Fibroblast of lung (primary cell): ENCODE measurements at regions not wholly inside any gene's neighbourhood (a gene's known extent, or its start where the extent isn't known, plus 50 kb on each side); places are given as distances from the start of the nearest gene placed in this dataset.

Experiments used
- DNase-seq, 2 donors: peaks; one replicate each; pipeline versions ENCODE4 v3.0.0 to v3.0.0-alpha.2; 2010; ENCODE audit warnings: low read depth in 2 of 2
- H2AFZ ChIP-seq: 2 replicates; pipeline ENCODE4 v1.5.1; 2012; ENCODE audit warnings: low read length, control low read depth, inconsistent platforms
- H3K27ac ChIP-seq: 2 replicates; pipeline ENCODE4 v1.5.1; 2011; ENCODE audit warnings: low read length, control low read depth; ENCODE audit not compliant: insufficient read depth
- H3K27me3 ChIP-seq: 2 replicates; pipeline ENCODE4 v1.5.1; 2011; ENCODE audit warnings: mild to moderate bottlenecking, low read length; ENCODE audit not compliant: control insufficient read depth, insufficient read depth
- H3K36me3 ChIP-seq: 2 replicates; pipeline ENCODE4 v1.5.1; 2011; ENCODE audit warnings: low read length; ENCODE audit not compliant: control insufficient read depth, insufficient read depth
- H3K4me1 ChIP-seq: 2 replicates; pipeline ENCODE4 v1.5.1; 2011; ENCODE audit warnings: low read length; ENCODE audit not compliant: control insufficient read depth, insufficient read depth; ENCODE audit errors: extremely low read depth
- H3K4me2 ChIP-seq: 2 replicates; pipeline ENCODE4 v1.5.1; 2011; ENCODE audit warnings: low read length, control low read depth; ENCODE audit not compliant: insufficient read depth; ENCODE audit errors: extremely low read depth
- H3K4me3 ChIP-seq, 4 experiments: fragments of 200-600 bp in 1 of 4; sonication (generic) in 1 of 4; replicated peaks in 1 of 4; 2 replicates each; pipeline ENCODE4 v1.5.1; 2011 to 2016; ENCODE audit warnings: low read length in 4 of 4, low read depth in 3 of 4, mild to moderate bottlenecking in 3 of 4, control low read depth in 2 of 4, inconsistent platforms in 1 of 4, mixed read lengths in 1 of 4; ENCODE audit not compliant: insufficient read depth in 1 of 4; ENCODE audit errors: control extremely low read depth in 1 of 4
- H3K79me2 ChIP-seq: 2 replicates; pipeline ENCODE4 v1.5.1; 2012; ENCODE audit warnings: mild to moderate bottlenecking, low read length, inconsistent platforms; ENCODE audit not compliant: control insufficient read depth, insufficient read depth
- H3K9ac ChIP-seq: 2 replicates; pipeline ENCODE4 v1.5.1; 2011; ENCODE audit warnings: mild to moderate bottlenecking, low read length, control low read depth; ENCODE audit not compliant: insufficient read depth
- H3K9me3 ChIP-seq: 2 replicates; pipeline ENCODE4 v1.5.1; 2012; ENCODE audit warnings: low read depth, low read length; ENCODE audit not compliant: control insufficient read depth, insufficient read depth
- H4K20me1 ChIP-seq: 2 replicates; pipeline ENCODE4 v1.5.1; 2011; ENCODE audit warnings: low read length; ENCODE audit not compliant: control insufficient read depth, insufficient read depth; ENCODE audit errors: extremely low read depth
- EZH2 ChIP-seq: IDR thresholded peaks from 2 replicates; pipeline ENCODE4 v1.5.1; 2012; ENCODE audit warnings: low read length, control low read depth, mild to moderate bottlenecking; ENCODE audit errors: missing control alignments
- TF ChIP-seq, protein P1 (sequence below), 2 donors: IDR thresholded peaks in 1 of 2; conservative IDR thresholded peaks in 1 of 2; 1 replicate in 1 of 2; 2 replicates in 1 of 2; pipeline ENCODE4 v1.5.1; 2011 to 2012; ENCODE audit warnings: low read length in 2 of 2, control low read depth in 1 of 2, inconsistent platforms in 1 of 2, low read depth in 1 of 2, mild to moderate bottlenecking in 1 of 2

DNA sequence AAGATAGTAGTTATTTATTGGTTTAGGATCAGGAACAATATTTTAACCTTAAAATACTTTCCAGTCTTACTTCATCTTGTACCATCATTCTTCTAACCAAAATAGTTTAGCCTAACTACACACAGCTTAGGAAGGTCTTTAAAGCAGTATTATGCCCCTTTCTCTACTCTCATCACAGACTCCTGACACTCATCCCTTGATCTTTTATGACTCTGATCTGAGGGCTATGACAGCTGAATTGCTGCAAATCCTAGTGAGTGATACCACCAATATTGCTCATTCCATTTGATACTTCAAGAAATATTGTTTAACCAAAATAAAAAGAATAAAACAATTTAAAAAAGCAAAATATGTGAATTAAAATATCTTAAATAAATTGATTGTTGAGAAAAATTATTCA is 746.6 kb upstream of the ACO1 start:
- no peaks in the 10 kb centered on the region for H3K79me2 ChIP-seq
- no peak overlapping the region for H3K4me2 ChIP-seq

DNA sequence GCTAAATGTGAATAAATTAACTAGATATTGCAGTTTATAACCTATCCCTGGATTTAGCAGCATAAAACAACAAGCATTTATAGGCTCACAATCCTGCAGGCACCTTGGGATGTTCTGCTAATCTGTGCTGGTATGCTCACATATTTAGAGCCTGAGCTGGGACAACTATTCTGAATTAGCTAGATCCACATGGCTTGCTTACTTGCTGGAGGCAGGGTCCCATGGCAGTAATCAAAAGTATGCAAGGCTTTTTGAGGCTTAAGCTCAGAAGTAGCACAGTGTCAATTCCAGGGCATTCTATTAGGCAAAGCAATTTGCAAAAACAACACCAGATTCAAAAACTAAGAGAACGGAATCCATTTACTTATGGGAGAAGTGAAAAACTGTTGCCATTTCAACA is 745.0 kb upstream of the ACO1 start:
- DNase-seq: no peak
- H3K79me2 ChIP-seq: no peaks in the 10 kb centered on the region
- H3K9me3 ChIP-seq: no peaks in the 10 kb centered on the region
- H3K27me3 ChIP-seq: no peaks in the 10 kb centered on the region
- H3K4me2 ChIP-seq: no peak overlapping the region
- H4K20me1 ChIP-seq: no peaks in the 10 kb centered on the region
- no peak overlapping the region for H3K9ac ChIP-seq
- TF ChIP-seq EZH2: no peak
- TF ChIP-seq, protein P1, sequence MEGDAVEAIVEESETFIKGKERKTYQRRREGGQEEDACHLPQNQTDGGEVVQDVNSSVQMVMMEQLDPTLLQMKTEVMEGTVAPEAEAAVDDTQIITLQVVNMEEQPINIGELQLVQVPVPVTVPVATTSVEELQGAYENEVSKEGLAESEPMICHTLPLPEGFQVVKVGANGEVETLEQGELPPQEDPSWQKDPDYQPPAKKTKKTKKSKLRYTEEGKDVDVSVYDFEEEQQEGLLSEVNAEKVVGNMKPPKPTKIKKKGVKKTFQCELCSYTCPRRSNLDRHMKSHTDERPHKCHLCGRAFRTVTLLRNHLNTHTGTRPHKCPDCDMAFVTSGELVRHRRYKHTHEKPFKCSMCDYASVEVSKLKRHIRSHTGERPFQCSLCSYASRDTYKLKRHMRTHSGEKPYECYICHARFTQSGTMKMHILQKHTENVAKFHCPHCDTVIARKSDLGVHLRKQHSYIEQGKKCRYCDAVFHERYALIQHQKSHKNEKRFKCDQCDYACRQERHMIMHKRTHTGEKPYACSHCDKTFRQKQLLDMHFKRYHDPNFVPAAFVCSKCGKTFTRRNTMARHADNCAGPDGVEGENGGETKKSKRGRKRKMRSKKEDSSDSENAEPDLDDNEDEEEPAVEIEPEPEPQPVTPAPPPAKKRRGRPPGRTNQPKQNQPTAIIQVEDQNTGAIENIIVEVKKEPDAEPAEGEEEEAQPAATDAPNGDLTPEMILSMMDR (conservative IDR thresholded peaks at IDR 0.05 in 1 of 2, IDR thresholded peaks at IDR 0.05 in 1 of 2; ENCODE audit: low read depth in 1 of 2, low read length in 2 of 2): no peak
- H3K4me3 ChIP-seq: no peak overlapping the region
- no peak overlapping the region for H3K27ac ChIP-seq
- H2AFZ ChIP-seq: no peak overlapping the region
- H3K4me1 ChIP-seq: no peaks in the 10 kb centered on the region
- H3K36me3 ChIP-seq: no peaks in the 10 kb centered on the region

More for the DNA sequence above, 746.6 kb upstream of the ACO1 start:
- Histone ChIP-seq H3K4me3 (no peak overlapping the region), H2AFZ (no peak overlapping the region), H4K20me1 (no peaks in the 10 kb centered on the region), H3K9me3 (no peaks in the 10 kb centered on the region), H3K27ac (no peak overlapping the region), H3K36me3 (no peaks in the 10 kb centered on the region), H3K9ac (no peak overlapping the region), H3K27me3 (no peaks in the 10 kb centered on the region), H3K4me1 (no peaks in the 10 kb centered on the region)
- DNase-seq: no peak
- TF ChIP-seq, protein P1 (conservative IDR thresholded peaks at IDR 0.05 in 1 of 2, IDR thresholded peaks at IDR 0.05 in 1 of 2; ENCODE audit: low read depth in 1 of 2, low read length in 2 of 2): no peak

DNA sequence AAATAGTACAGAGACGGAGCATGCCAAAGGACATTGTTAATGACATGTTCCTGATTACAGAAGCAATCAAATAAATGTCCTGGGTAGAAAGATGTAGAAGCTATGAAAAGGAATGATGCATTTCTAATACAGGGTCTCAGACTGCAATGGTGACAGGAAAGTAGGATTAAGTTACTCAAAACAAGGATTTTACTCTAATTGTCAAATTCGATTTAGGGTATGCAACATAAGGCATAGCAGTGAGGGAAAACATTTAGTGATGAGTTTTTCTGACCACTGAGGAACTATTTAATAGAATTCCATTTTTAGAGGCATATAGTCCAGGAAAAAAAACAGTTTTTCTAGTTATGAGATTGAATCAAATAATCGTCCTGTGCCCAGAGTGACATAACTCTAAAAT is 715.1 kb upstream of the ACO1 start:
- H3K4me2 ChIP-seq: no peak overlapping the region
- no peak for TF ChIP-seq EZH2
- TF ChIP-seq, protein P1 (conservative IDR thresholded peaks at IDR 0.05 in 1 of 2, IDR thresholded peaks at IDR 0.05 in 1 of 2; ENCODE audit: low read depth in 1 of 2, low read length in 2 of 2): no peak
- no peak overlapping the region for H3K9ac ChIP-seq
- no peak overlapping the region for H2AFZ ChIP-seq
- no peaks in the 10 kb centered on the region for H3K79me2 ChIP-seq
- H3K4me3 ChIP-seq: no peak overlapping the region
- H3K9me3 ChIP-seq: no peaks in the 10 kb centered on the region
- no peak for DNase-seq
- no peaks in the 10 kb centered on the region for H3K4me1 ChIP-seq
- no peaks in the 10 kb centered on the region for H3K36me3 ChIP-seq
- no peak overlapping the region for H3K27ac ChIP-seq
- H3K27me3 ChIP-seq: no peaks in the 10 kb centered on the region
- no peaks in the 10 kb centered on the region for H4K20me1 ChIP-seq
